GM20000 (cell line): ENCODE measurements at regions not wholly inside any gene's neighbourhood (a gene's known extent, or its start where the extent isn't known, plus 50 kb on each side); places are given as distances from the start of the nearest gene placed in this dataset.

Experiments
- DNase-seq: peaks from one replicate; pipeline ENCODE4 v3.0.0; 2012; ENCODE audit warnings: low spot score
- TF ChIP-seq, protein P1 (sequence below): IDR thresholded peaks from 2 replicates; pipeline ENCODE4 v1.5.1; 2012; ENCODE audit warnings: mild to moderate bottlenecking, control low read depth; ENCODE audit errors: extremely low read depth, missing control alignments

DNA sequence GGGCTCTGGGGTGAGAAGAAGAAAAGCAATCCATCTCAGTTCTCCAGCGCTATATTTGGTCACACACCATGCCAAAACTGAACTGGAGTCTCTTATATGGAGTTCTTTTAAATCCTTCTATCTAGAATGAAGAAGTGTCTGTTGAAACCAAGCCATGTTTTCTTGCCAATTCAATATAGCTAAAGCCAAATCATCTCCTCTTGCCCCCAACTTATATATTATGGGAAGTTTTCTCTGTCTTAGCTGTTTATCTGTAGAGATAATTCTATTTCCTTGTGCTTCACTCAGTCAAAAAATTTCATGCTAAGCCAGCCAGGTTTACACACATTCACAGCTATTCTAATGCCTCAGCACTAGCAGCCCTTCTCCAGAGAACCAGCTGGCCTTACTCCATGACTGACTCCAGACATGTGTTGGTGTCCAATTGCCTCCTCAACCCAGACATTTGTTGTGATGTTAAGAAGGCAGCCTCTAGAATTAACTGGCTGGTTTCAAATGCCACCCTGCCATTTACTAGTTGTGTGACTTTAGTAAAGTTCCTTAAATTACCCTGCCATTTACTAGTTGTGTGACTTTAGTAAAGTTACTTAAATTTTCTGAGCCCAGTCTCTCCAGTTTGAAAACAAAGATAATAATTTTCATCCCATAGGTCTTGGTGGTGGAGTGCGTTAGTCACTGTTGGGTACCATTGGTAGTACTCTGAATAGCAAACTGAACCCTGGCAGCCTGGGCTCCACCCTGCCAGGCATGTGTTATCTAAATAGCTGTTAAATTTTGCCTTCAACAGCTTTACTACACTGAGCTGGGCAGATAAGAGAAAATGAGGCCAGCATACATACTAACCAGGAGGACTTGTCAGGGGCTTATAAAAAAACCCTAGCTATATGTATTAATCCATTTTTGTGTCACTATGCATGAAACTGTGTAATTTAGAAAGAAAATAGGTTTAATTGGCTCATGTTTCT is 525.1 kb downstream of the LMO7 start:
- TF ChIP-seq, protein P1, sequence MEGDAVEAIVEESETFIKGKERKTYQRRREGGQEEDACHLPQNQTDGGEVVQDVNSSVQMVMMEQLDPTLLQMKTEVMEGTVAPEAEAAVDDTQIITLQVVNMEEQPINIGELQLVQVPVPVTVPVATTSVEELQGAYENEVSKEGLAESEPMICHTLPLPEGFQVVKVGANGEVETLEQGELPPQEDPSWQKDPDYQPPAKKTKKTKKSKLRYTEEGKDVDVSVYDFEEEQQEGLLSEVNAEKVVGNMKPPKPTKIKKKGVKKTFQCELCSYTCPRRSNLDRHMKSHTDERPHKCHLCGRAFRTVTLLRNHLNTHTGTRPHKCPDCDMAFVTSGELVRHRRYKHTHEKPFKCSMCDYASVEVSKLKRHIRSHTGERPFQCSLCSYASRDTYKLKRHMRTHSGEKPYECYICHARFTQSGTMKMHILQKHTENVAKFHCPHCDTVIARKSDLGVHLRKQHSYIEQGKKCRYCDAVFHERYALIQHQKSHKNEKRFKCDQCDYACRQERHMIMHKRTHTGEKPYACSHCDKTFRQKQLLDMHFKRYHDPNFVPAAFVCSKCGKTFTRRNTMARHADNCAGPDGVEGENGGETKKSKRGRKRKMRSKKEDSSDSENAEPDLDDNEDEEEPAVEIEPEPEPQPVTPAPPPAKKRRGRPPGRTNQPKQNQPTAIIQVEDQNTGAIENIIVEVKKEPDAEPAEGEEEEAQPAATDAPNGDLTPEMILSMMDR, result no peak
- no peak for DNase-seq

DNA sequence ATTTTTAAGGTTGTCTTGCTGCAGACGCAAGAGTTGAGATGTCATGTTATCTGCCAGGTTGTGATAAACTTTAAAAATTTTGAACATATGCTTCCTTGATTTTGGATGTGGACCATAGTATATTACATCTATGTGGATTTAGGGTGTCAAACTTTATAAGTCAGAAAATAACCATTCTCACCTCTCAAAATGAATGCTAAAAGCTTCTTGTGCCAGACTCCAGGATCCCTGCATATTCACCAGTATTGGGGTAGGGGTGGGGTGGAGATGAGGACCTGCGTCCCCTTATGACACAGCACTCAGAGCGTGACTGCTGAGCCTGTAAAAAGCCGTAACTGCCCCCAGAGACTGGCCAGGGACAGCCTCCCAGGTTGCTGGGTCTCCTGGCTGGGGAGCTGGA is 524.4 kb downstream of the LMO7 start:
- TF ChIP-seq, protein P1, result no peak

DNA sequence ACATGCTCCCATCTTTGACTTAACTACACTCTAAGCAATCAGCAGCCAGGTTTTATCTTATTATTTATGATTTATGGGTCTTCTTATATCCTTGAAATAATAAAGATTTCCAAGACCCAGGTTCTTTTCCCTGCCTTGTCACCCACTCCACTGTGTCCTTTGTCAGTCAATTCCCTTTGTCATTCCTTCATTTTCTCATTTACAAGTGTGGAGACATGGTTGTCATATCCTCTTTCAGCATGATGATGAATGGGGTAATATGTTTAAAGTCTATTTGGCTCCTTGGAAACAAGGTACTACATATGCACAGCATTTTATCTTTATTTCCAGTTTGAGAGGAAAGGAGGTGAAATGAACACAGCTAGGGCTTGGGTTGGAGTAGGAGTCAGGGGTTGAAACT is 521.8 kb downstream of the LMO7 start:
- TF ChIP-seq, protein P1, result no peak

More for the DNA sequence above, 524.4 kb downstream of the LMO7 start:
- DNase-seq, result no peak

DNA sequence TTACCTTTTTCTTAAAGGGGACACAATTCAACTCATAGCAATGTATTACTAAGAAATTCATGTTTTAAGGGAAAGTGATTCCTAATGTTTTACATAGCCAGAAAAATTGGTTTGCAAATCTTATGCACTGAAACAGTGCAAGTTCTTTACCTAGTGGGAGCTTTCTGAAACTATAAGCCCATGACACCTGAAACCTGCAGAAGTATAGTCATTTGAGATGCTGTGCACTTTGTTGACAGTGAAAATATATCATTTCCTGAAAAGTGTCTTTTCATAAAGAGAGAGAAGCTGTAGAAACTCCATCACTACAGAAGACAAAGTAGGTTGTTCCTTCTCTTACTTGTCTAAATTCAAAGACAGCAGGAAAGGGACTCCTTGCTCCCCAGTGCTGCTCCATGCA is 517.1 kb downstream of the LMO7 start:
- TF ChIP-seq, protein P1, result no peak
- no peak for DNase-seq

More for the DNA sequence above, 521.8 kb downstream of the LMO7 start:
- DNase-seq, result no peak

DNA sequence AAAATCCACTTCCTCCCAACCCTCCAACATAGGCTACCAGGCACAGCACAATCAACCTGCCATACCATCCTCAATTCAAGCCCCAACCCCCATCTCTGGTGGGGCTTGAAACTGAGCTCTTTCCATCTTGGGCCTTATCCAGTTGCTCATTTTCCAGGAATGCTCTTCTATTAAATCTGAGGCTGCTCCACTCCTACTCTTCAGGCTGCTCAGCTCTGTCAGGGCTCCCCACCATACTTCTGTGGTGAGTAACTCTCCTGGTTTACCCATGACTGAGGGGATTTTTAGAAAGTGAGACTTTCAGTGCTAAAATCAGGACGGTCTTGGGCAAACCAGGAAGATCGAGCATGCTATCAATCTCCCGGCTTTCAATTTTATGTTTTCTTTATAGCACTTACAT is 512.8 kb downstream of the LMO7 start:
- TF ChIP-seq, protein P1, result no peak
- DNase-seq, result no peak

DNA sequence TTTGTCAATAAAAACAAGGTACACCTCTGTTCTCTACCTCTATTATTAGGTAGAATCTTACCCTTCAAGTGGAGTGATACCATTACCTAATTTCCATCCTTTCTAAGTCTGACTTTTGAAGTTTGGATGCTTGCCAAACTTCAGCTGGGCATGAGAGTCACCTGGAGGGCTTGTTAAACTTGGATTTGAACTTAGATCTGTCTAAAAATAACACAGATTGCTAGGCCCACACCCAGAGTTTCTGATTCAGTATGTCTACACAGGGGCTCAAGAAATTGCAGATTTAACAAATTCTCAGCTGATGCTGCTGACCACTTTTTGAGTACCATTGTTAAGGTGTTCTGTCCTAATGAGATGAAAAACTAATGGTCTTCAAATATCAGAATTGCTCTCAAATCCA is 512.2 kb downstream of the LMO7 start:
- TF ChIP-seq, protein P1, result no peak
- DNase-seq, result no peak

DNA sequence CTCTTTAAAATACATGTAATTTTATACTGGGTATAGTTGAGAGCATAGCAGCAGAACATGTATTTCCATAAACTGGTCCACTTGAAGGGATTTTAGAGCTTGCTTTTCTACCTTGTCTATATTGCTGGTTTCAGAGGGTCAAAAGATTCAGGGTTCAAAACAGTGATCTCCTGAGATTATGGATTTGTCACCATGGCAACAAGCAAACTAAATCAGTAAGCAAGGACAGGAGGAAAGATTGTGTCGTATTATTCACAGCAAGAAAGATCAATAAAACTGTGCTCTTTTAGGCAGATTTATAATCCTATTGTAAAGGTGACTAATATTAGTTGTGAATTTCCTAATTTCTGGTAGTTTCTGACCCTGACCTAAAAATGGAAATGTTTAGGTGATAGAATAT is 496.4 kb downstream of the LMO7 start:
- TF ChIP-seq, protein P1, result no peak

More for the DNA sequence above, 496.4 kb downstream of the LMO7 start:
- no peak for DNase-seq
